ENCODE measurements at regions not wholly inside any gene's neighbourhood (a gene's known extent, or its start where the extent isn't known, plus 50 kb on each side); places are given as distances from the start of the nearest gene placed in this dataset.
"Not testable (repeated sequence)": the region's sequence is repeated elsewhere in the genome, so short reads cannot be mapped to it uniquely, and the experiment has no call there.

DNA sequence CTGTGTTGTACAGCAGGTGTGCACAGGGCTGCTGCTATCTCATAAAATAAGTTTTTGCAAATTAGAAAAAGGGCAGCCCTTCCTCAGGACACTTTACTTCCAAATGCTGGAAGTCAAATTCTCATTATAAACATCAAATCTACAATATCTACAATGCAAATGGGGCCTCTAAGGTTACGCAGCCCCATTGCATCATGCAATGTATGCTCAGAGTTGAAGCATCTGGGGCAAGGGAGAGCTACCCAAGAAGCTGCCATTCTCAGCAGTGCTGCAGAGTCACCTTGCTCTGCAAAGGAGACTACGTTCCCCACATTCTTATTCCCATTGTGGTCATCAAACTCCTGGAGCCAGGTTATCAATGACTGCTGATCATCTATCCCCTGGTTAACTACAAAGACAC is 208.9 kb upstream of the POGK start:
- Histone ChIP-seq H3F3A (ENCODE audit: insufficient read depth, low read length, poor library complexity, severe bottlenecking) (no peaks in the 10 kb centered on the region), H2AFZ (ENCODE audit: low read depth, low read length) (no peak overlapping the region)

DNA sequence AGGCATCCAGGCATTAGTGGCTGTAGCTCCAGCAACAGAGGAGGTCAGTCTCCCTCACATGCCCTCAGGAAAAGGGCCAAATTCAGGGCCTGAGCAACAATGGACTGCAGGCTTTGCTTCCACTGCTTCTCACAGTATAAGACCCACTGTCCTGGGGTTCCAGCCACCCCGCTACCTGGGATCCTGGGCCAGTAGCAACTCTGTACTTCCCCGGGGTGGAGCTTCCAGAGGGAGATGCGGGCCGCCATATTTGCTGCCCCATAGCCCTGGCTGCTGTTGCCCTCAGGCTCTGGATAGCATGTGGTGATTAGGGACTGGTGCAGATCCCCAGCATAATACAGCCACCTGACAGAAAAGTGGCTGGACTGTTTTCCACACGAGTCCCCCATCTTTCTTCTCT is 201.1 kb upstream of the POGK start:
- H3K36me3 ChIP-seq (ENCODE audit: insufficient read depth, low read length): no peaks in the 10 kb centered on the region
- H3K9ac ChIP-seq (ENCODE audit: low read length): no peak overlapping the region
- no peaks in the 10 kb centered on the region for H3K9me3 ChIP-seq (ENCODE audit: low read length)
- H3F3A ChIP-seq (ENCODE audit: insufficient read depth, low read length, poor library complexity, severe bottlenecking): no peaks in the 10 kb centered on the region
- no peaks in the 10 kb centered on the region for H3K27me3 ChIP-seq (ENCODE audit: insufficient read depth, low read depth, low read length)
- H2AFZ ChIP-seq (ENCODE audit: low read depth, low read length): no peak overlapping the region
- H3K4me2 ChIP-seq (ENCODE audit: low read length): no peak overlapping the region
- no peak overlapping the region for H3K27ac ChIP-seq (ENCODE audit: low read length)
- H3K9me2 ChIP-seq (ENCODE audit: insufficient read depth, low read length): no peaks in the 10 kb centered on the region
- no peaks in the 10 kb centered on the region for H4K20me1 ChIP-seq (ENCODE audit: insufficient read depth)
- H3K4me3 ChIP-seq (ENCODE audit: low read length): no peak overlapping the region
- TF ChIP-seq, protein P1, sequence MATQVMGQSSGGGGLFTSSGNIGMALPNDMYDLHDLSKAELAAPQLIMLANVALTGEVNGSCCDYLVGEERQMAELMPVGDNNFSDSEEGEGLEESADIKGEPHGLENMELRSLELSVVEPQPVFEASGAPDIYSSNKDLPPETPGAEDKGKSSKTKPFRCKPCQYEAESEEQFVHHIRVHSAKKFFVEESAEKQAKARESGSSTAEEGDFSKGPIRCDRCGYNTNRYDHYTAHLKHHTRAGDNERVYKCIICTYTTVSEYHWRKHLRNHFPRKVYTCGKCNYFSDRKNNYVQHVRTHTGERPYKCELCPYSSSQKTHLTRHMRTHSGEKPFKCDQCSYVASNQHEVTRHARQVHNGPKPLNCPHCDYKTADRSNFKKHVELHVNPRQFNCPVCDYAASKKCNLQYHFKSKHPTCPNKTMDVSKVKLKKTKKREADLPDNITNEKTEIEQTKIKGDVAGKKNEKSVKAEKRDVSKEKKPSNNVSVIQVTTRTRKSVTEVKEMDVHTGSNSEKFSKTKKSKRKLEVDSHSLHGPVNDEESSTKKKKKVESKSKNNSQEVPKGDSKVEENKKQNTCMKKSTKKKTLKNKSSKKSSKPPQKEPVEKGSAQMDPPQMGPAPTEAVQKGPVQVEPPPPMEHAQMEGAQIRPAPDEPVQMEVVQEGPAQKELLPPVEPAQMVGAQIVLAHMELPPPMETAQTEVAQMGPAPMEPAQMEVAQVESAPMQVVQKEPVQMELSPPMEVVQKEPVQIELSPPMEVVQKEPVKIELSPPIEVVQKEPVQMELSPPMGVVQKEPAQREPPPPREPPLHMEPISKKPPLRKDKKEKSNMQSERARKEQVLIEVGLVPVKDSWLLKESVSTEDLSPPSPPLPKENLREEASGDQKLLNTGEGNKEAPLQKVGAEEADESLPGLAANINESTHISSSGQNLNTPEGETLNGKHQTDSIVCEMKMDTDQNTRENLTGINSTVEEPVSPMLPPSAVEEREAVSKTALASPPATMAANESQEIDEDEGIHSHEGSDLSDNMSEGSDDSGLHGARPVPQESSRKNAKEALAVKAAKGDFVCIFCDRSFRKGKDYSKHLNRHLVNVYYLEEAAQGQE (IDR thresholded peaks at IDR 0.05; ENCODE audit: borderline replicate concordance): no peak
- TF ChIP-seq MXI1 (conservative IDR thresholded peaks at IDR 0.05; ENCODE audit: poor library complexity, severe bottlenecking) (no peak), EZH2 (IDR thresholded peaks at IDR 0.05; ENCODE audit: borderline replicate concordance, insufficient read depth, low read length, poor library complexity, severe bottlenecking) (no peak), SMC3 (conservative IDR thresholded peaks at IDR 0.05; ENCODE audit: poor library complexity) (no peak), TAF1 (IDR thresholded peaks at IDR 0.05; ENCODE audit: low read depth) (no peak), EP300 (conservative IDR thresholded peaks at IDR 0.05; ENCODE audit: poor library complexity, severe bottlenecking) (no peak), POLR2AphosphoS5 (IDR thresholded peaks at IDR 0.05) (no peak), RAD21 (conservative IDR thresholded peaks at IDR 0.05) (no peak), CTCF (IDR thresholded peaks at IDR 0.05; ENCODE audit: poor library complexity, severe bottlenecking) (no peak)
- H3K79me2 ChIP-seq (replicated peaks; ENCODE audit: insufficient read depth, low read length): no peaks in the 10 kb centered on the region

More for the DNA sequence above, 208.9 kb upstream of the POGK start:
- TF ChIP-seq POLR2AphosphoS5 (IDR thresholded peaks at IDR 0.05): no peak
- no peak for TF ChIP-seq CTCF (IDR thresholded peaks at IDR 0.05; ENCODE audit: poor library complexity, severe bottlenecking)
- no peak for TF ChIP-seq TAF1 (IDR thresholded peaks at IDR 0.05; ENCODE audit: low read depth)
- TF ChIP-seq EZH2 (IDR thresholded peaks at IDR 0.05; ENCODE audit: borderline replicate concordance, insufficient read depth, low read length, poor library complexity, severe bottlenecking): no peak
- TF ChIP-seq MXI1 (conservative IDR thresholded peaks at IDR 0.05; ENCODE audit: poor library complexity, severe bottlenecking): no peak
- TF ChIP-seq SMC3 (conservative IDR thresholded peaks at IDR 0.05; ENCODE audit: poor library complexity): no peak
- TF ChIP-seq, protein P1 (IDR thresholded peaks at IDR 0.05; ENCODE audit: borderline replicate concordance): no peak
- TF ChIP-seq RAD21 (conservative IDR thresholded peaks at IDR 0.05): no peak
- no peak for TF ChIP-seq EP300 (conservative IDR thresholded peaks at IDR 0.05; ENCODE audit: poor library complexity, severe bottlenecking)
- no peaks in the 10 kb centered on the region for H3K9me2 ChIP-seq (ENCODE audit: insufficient read depth, low read length)
- no peak overlapping the region for H3K4me2 ChIP-seq (ENCODE audit: low read length)
- H3K9me3 ChIP-seq (ENCODE audit: low read length): no peaks in the 10 kb centered on the region
- H3K27me3 ChIP-seq (ENCODE audit: insufficient read depth, low read depth, low read length): no peaks in the 10 kb centered on the region
- H3K36me3 ChIP-seq (ENCODE audit: insufficient read depth, low read length): no peaks in the 10 kb centered on the region
- no peak overlapping the region for H3K4me3 ChIP-seq (ENCODE audit: low read length)
- no peaks in the 10 kb centered on the region for H4K20me1 ChIP-seq (ENCODE audit: insufficient read depth)
- H3K79me2 ChIP-seq (replicated peaks; ENCODE audit: insufficient read depth, low read length): no peaks in the 10 kb centered on the region
- H3K9ac ChIP-seq (ENCODE audit: low read length): no peak overlapping the region
- H3K27ac ChIP-seq (ENCODE audit: low read length): no peak overlapping the region

- H3F3A ChIP-seq (ENCODE audit: insufficient read depth, low read length, poor library complexity, severe bottlenecking); H3K36me3 ChIP-seq (ENCODE audit: insufficient read depth, low read length): not testable (repeated sequence)
These were observed 182.0 kb upstream of the POGK start for GRCh38 chr1:166657228-166657627.

More at GRCh38 chr1:166657228-166657627, 182.0 kb upstream of the POGK start:
- not testable (repeated sequence) for H3K79me2 ChIP-seq (replicated peaks; ENCODE audit: insufficient read depth, low read length); H3K9me3 ChIP-seq (ENCODE audit: low read length); H3K9me2 ChIP-seq (ENCODE audit: insufficient read depth, low read length); H4K20me1 ChIP-seq (ENCODE audit: insufficient read depth); H3K9ac ChIP-seq (ENCODE audit: low read length); H3K27me3 ChIP-seq (ENCODE audit: insufficient read depth, low read depth, low read length); H3K4me3 ChIP-seq (ENCODE audit: low read length); H2AFZ ChIP-seq (ENCODE audit: low read depth, low read length); H3K4me2 ChIP-seq (ENCODE audit: low read length); H3K27ac ChIP-seq (ENCODE audit: low read length)

Data from neural cell (in vitro differentiated cells).